ENCODE measurements at regions not wholly inside any gene's neighbourhood (a gene's known extent, or its start where the extent isn't known, plus 50 kb on each side); places are given as distances from the start of the nearest gene placed in this dataset.
"Not testable (repeated sequence)": the region's sequence is repeated elsewhere in the genome, so short reads cannot be mapped to it uniquely, and the experiment has no call there.

DNA sequence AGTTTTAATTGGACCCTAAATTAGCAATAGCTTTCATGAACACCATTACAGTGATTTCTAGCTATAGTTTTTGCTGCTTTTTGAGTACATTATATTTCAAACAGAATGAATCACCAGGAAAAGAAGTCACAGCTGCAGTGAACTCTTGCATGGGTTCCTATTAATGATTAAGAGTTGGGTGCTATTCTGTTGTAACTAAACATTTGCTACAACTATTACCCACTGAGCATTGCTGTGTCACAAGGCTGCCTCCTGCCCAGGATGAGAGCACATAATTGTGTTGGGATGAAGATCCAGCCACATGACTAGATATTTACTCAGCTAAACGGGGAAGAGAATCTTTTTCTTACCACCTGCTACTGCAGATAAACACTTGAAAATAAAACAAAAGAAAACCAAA, 152.7 kb downstream of the GXYLT1 start:
- TF ChIP-seq, protein P1, sequence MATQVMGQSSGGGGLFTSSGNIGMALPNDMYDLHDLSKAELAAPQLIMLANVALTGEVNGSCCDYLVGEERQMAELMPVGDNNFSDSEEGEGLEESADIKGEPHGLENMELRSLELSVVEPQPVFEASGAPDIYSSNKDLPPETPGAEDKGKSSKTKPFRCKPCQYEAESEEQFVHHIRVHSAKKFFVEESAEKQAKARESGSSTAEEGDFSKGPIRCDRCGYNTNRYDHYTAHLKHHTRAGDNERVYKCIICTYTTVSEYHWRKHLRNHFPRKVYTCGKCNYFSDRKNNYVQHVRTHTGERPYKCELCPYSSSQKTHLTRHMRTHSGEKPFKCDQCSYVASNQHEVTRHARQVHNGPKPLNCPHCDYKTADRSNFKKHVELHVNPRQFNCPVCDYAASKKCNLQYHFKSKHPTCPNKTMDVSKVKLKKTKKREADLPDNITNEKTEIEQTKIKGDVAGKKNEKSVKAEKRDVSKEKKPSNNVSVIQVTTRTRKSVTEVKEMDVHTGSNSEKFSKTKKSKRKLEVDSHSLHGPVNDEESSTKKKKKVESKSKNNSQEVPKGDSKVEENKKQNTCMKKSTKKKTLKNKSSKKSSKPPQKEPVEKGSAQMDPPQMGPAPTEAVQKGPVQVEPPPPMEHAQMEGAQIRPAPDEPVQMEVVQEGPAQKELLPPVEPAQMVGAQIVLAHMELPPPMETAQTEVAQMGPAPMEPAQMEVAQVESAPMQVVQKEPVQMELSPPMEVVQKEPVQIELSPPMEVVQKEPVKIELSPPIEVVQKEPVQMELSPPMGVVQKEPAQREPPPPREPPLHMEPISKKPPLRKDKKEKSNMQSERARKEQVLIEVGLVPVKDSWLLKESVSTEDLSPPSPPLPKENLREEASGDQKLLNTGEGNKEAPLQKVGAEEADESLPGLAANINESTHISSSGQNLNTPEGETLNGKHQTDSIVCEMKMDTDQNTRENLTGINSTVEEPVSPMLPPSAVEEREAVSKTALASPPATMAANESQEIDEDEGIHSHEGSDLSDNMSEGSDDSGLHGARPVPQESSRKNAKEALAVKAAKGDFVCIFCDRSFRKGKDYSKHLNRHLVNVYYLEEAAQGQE (IDR thresholded peaks at IDR 0.05; ENCODE audit: borderline replicate concordance): no peak
- no peak for TF ChIP-seq EP300 (conservative IDR thresholded peaks at IDR 0.05; ENCODE audit: poor library complexity, severe bottlenecking)
- no peak for TF ChIP-seq POLR2AphosphoS5 (IDR thresholded peaks at IDR 0.05)
- TF ChIP-seq, protein P2, sequence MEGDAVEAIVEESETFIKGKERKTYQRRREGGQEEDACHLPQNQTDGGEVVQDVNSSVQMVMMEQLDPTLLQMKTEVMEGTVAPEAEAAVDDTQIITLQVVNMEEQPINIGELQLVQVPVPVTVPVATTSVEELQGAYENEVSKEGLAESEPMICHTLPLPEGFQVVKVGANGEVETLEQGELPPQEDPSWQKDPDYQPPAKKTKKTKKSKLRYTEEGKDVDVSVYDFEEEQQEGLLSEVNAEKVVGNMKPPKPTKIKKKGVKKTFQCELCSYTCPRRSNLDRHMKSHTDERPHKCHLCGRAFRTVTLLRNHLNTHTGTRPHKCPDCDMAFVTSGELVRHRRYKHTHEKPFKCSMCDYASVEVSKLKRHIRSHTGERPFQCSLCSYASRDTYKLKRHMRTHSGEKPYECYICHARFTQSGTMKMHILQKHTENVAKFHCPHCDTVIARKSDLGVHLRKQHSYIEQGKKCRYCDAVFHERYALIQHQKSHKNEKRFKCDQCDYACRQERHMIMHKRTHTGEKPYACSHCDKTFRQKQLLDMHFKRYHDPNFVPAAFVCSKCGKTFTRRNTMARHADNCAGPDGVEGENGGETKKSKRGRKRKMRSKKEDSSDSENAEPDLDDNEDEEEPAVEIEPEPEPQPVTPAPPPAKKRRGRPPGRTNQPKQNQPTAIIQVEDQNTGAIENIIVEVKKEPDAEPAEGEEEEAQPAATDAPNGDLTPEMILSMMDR (IDR thresholded peaks at IDR 0.05; ENCODE audit: poor library complexity, severe bottlenecking): no peak
- TF ChIP-seq EZH2 (IDR thresholded peaks at IDR 0.05; ENCODE audit: borderline replicate concordance, insufficient read depth, low read length, poor library complexity, severe bottlenecking): no peak
- TF ChIP-seq RAD21 (conservative IDR thresholded peaks at IDR 0.05): no peak
- no peak for TF ChIP-seq MXI1 (conservative IDR thresholded peaks at IDR 0.05; ENCODE audit: poor library complexity, severe bottlenecking)
- no peak for TF ChIP-seq SMC3 (conservative IDR thresholded peaks at IDR 0.05; ENCODE audit: poor library complexity)
- TF ChIP-seq TAF1 (IDR thresholded peaks at IDR 0.05; ENCODE audit: low read depth): no peak

DNA sequence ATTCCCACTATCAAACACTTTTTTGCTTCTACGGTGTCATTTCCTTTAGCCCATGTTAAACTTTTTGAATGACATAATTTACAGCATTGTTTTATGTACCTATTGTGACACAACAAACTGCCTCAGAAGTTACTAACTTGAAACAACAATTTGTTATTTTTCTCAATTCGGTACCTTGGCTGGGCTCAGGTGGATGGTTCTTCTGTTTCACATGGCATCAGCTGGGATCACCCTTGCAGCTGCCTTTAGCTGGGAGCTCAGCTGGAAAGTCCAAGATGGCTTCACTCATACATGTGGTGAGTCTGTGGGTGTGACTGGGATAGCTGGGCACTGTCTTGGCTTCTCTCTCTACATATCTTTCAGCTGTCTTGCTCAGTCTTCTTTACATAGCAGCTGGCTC, 156.0 kb downstream of the GXYLT1 start:
- Histone ChIP-seq H2AFZ (ENCODE audit: low read depth, low read length) (no peak overlapping the region), H3K36me3 (ENCODE audit: insufficient read depth, low read length) (no peaks in the 10 kb centered on the region), H3K79me2 (replicated peaks; ENCODE audit: insufficient read depth, low read length) (no peaks in the 10 kb centered on the region), H3K9me3 (ENCODE audit: low read length) (no peaks in the 10 kb centered on the region), H3K4me2 (ENCODE audit: low read length) (no peak overlapping the region), H3K4me3 (ENCODE audit: low read length) (no peak overlapping the region), H3K27ac (ENCODE audit: low read length) (no peak overlapping the region), H4K20me1 (ENCODE audit: insufficient read depth) (no peaks in the 10 kb centered on the region), H3F3A (ENCODE audit: insufficient read depth, low read length, poor library complexity, severe bottlenecking) (no peaks in the 10 kb centered on the region), H3K9ac (ENCODE audit: low read length) (no peak overlapping the region), H3K9me2 (ENCODE audit: insufficient read depth, low read length) (no peaks in the 10 kb centered on the region), H3K27me3 (ENCODE audit: insufficient read depth, low read depth, low read length) (no peaks in the 10 kb centered on the region)
- TF ChIP-seq, protein P2 (IDR thresholded peaks at IDR 0.05; ENCODE audit: poor library complexity, severe bottlenecking): no peak

More for the DNA sequence above, 152.7 kb downstream of the GXYLT1 start:
- Histone ChIP-seq H3K4me3 (ENCODE audit: low read length) (peak overlapping the region; percentile 9), H3F3A (ENCODE audit: insufficient read depth, low read length, poor library complexity, severe bottlenecking) (no peaks in the 10 kb centered on the region), H3K79me2 (replicated peaks; ENCODE audit: insufficient read depth, low read length) (no peaks in the 10 kb centered on the region), H3K4me2 (ENCODE audit: low read length) (no peak overlapping the region), H3K36me3 (ENCODE audit: insufficient read depth, low read length) (no peaks in the 10 kb centered on the region), H3K27ac (ENCODE audit: low read length) (peak overlapping the region; percentile 81), H2AFZ (ENCODE audit: low read depth, low read length) (no peak overlapping the region), H3K27me3 (ENCODE audit: insufficient read depth, low read depth, low read length) (no peaks in the 10 kb centered on the region), H4K20me1 (ENCODE audit: insufficient read depth) (no peaks in the 10 kb centered on the region), H3K9me3 (ENCODE audit: low read length) (no peaks in the 10 kb centered on the region), H3K9me2 (ENCODE audit: insufficient read depth, low read length) (no peaks in the 10 kb centered on the region), H3K9ac (ENCODE audit: low read length) (peak overlapping the region; percentile 36)

DNA sequence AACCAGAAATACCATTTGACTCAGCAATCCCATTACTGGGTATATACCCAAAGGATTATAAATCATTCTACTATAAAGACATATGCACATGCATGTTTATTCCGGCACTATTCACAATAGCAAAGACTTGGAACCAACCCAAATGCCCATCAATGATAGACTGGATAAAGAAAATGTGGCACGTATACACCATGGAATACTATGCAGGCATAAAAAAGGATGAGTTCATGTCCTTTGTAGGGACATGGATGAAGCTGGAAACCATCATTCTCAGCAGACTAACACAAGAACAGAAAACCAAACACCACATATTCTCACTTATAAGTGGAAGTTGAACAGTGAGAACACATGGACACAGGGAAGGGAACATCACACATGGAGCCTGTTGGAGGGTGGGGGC, 158.2 kb downstream of the GXYLT1 start:
- H3K27me3 ChIP-seq (ENCODE audit: insufficient read depth, low read depth, low read length); H3K27ac ChIP-seq (ENCODE audit: low read length): not testable (repeated sequence)

More for the DNA sequence above, 158.2 kb downstream of the GXYLT1 start:
- not testable (repeated sequence) for H3K4me2 ChIP-seq (ENCODE audit: low read length); H4K20me1 ChIP-seq (ENCODE audit: insufficient read depth); H3F3A ChIP-seq (ENCODE audit: insufficient read depth, low read length, poor library complexity, severe bottlenecking); H3K79me2 ChIP-seq (replicated peaks; ENCODE audit: insufficient read depth, low read length); H3K9ac ChIP-seq (ENCODE audit: low read length); H3K36me3 ChIP-seq (ENCODE audit: insufficient read depth, low read length); H3K9me3 ChIP-seq (ENCODE audit: low read length); H3K9me2 ChIP-seq (ENCODE audit: insufficient read depth, low read length); H2AFZ ChIP-seq (ENCODE audit: low read depth, low read length); H3K4me3 ChIP-seq (ENCODE audit: low read length)

Measured in neural cell (in vitro differentiated cells).